ENCODE measurements at regions not wholly inside any gene's neighbourhood (a gene's known extent, or its start where the extent isn't known, plus 50 kb on each side); places are given as distances from the start of the nearest gene placed in this dataset.
"Not testable (repeated sequence)": the region's sequence is repeated elsewhere in the genome, so short reads cannot be mapped to it uniquely, and the experiment has no call there.

GRCh38 chr17:31609996-31610910 lies 218.8 kb downstream of the RAB11FIP4 start:
- DNase-seq, result no peak

- DNase-seq, result no peak
Observed at GRCh38 chr17:31609331-31609730, 217.9 kb downstream of the RAB11FIP4 start.

DNA sequence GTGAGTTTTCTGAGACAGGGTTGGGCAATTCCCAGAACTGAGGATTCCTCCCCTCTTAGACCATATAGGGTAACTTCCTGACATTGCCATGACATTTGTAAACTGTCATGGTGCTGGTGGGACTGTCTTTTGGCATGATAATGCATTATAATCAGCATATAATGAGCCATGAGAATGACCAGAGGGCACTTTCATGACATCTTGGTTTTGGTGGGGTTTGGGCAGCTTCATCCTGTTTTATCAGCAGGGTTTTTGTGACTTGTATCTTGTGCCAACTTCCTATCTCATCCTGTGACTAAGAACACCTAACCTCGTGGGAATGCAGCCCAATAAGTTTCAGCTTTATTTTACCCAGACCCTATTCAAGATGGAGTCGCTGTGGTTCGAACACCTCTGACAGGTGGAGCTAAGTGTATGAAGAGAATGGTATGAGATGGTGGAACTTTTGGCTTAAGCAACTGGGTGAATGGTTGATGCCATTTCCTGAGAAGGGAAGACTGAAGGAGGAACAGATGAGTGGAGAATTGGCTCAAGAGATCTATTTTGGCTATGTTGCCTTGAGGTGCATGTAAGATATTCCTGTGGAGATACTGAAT lies 217.3 kb downstream of the RAB11FIP4 start:
- DNase-seq, result no peak

DNA sequence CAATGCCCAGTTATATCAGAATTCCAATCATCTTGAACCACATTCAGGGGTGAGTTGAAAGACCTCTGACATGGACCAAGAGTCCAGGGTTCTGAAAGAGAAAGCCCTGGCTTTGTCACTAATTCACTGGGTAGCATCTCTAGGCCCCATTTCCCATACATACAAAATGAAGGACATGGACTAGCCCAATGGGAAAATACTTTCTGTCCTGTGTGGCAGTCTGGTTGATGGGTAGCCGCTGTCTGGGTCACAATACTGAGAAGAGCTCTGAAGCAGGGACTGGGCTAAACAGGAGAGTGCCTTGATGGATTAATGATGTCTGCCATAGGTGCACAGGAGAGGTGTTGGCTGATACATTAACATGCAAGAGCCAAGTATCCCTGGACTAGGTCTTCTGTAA lies 214.3 kb downstream of the RAB11FIP4 start:
- DNase-seq, result no peak

GRCh38 chr17:31604936-31605335 lies 213.5 kb downstream of the RAB11FIP4 start:
- DNase-seq, result no peak

GRCh38 chr17:31600144-31600543 lies 208.7 kb downstream of the RAB11FIP4 start:
- DNase-seq, result not testable (repeated sequence)

DNA sequence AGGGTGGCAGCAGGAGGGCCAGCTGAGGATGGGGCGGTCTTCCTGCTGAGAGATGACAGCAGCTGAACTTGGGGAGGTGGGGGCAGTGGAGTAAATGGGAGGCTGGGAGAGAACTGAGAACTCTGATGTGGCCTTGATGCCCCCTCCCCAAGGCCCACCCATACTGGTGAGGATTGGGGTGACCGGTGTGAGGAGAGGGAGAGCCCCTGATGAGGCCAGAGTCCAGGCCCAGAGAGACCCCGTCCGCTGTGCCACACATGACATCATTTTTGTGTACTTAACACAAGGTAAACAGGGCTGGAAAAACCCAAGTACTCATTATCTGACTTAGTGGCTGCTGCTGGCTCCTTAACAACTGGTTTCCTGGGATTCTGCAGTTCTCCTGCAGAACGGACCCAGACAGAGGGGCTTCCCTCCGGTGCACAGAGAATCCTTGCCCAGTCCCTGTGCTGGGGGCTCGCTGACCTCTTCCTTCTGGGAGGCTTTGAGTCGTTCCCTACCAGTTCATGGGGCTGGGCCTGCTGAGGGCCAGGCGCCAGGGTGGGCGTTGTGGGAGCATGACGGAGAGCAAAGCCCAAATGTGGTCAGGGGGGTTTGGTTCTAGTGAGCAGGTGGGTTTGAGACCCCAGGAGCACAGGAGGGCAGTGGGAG lies 207.6 kb downstream of the RAB11FIP4 start:
- no peak for DNase-seq

- DNase-seq, result no peak
Observed at GRCh38 chr17:31598399-31598782, 206.9 kb downstream of the RAB11FIP4 start.

DNA sequence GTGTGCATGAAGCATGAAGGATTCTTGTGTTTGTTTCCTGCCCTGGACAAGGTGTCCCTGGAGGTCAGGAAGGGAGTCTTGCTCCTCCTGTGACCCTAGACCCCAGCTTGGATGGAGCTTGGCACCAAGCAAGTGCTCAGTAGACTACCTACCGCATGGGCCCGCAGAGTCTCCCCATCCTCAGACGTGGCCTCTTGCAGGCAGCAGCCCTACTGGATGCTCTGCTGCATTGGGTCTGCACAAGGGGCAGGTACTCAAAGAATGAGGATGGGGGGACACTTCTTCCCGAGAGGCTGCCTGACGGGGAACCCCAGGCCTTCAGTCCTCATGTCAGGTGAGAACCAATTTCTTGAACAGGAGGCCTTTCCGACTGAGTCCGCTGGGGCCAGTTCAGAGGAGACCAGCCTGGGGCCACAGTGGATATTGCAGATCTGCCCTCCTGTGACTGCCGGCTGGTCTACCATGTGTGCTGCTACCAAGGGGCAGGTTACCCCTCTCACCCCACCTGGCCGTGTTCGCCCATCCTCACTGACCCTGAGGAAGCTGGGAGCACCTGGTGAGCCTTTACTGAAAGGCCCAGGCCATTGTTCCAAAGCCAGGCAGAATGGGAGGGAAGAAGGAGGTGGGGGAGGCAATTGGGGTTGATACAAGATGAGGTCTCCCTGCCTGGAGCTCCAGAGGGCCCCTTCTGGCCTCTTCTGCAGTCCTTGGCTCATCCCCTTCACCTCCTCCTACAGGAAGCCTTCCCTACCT lies 206.3 kb downstream of the RAB11FIP4 start:
- no peak for DNase-seq

DNA sequence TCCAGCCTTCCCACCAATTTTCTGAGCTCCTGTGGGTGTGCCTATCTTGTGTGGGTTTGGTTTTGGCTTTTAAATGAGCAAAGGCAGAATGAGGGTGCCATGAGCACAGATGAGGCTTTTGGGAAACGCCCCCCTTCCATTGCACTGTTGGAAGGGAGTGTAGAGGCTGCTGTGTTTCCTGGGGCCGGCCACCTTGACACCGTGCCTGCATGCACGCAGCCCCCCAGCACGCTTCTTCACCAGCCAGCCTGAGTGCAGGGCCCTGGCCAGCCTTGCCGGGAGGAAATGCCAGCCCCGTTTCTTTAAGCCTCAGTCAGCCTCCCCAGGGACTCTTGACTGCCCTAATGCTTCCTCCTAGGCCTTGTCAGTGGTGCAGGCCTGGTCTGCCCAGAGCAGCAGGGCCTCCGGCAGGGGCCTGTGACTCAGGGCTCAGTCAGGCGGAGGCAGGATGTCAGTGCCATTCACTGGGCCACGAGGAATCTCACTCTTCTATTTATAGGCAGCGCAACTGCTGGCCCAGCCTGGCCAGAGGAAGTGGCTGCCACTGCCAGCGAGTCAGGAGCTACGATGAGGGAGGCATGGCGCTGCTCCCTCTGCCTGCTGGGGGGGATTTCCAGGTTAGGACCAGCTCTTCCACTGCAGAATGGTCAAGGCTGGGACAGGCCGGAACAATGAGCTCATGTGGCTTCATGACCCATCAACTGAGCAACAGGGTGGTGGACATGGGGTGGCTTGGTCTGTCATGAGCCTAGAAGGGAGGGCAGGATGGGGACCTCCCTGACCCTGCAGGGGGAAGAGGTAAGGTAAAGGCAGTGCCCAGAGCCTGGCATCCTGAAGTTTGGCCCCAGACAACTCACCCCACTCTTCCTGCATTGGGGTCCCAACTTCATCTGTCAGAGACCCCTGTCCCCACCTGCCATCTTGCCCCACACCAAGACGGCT lies 205.2 kb downstream of the RAB11FIP4 start:
- DNase-seq, result no peak

DNA sequence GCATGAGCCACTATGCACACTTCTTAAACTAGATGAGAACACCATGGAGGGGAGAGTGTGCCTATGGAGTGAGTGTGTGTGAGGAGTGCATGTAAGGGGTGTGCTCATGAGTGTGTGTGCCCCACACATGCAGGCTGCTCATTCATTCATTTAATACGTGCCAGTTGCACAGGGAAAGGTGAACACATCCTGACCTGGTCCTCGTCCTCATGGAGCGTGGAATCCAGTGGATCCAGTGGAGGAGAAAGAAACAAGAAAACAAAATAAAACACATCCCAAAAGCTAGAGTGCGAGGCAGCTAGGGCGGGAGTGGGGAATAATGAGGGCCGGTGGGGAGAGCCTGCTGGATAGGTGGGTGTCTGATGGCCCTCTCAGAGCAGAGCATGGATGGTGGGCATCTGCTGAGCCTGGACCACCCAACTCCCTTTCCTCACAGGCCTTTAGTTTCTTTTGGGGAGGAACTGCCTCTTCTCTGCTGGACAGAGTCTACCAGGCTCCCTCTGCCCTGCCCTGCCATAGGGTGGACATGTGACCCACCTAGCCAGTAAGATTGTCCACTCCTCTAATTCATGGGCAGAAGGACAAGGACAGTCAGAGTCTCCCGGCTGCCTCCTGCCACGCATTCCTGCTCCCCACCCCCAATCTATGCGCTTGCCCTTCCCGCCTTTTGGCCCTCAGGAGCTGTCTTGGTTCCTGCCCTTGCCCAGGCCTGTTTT lies 204.3 kb downstream of the RAB11FIP4 start:
- no peak for DNase-seq

DNA sequence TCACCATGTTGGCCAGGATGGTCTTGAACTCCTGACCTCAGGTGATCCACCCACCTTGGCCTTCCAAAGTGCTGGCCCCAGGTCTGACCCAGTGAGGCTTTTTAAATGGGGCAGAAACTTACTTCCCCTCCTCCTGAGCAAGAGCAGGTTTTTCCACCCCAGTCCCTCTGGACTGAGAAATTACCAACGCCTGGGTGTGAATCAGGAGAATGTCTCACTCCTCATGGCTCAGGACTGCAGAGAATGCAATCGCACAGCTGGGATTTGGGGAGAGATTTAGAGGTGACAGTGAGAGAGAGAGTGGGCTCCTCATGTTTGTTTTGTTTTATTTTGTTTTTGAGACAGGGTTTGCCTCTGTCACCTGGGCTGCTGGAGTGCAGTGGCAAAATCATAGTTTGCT lies 203.6 kb downstream of the RAB11FIP4 start:
- DNase-seq, result no peak

GRCh38 chr17:31594416-31594815 lies 202.9 kb downstream of the RAB11FIP4 start:
- DNase-seq, result no peak

DNA sequence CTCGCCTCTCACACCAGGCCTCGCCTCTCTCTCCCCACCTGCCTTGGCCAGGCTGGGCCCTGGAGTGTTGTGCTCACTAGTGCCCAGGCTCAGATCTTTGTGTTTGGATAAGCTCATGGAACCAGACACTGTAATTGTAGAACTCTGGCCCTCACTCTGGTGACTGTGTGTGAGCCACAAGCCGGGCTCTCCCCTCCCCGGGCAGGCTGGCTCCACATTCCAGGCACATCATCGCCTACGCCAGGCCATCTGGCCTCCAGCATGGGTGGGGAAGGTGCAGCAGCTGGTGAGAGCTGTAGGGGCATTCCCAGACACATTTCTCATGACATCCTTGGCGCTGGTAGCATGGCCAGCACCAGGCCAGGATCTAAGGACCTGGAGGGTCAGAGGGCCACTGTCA lies 202.3 kb downstream of the RAB11FIP4 start:
- no peak for DNase-seq

DNA sequence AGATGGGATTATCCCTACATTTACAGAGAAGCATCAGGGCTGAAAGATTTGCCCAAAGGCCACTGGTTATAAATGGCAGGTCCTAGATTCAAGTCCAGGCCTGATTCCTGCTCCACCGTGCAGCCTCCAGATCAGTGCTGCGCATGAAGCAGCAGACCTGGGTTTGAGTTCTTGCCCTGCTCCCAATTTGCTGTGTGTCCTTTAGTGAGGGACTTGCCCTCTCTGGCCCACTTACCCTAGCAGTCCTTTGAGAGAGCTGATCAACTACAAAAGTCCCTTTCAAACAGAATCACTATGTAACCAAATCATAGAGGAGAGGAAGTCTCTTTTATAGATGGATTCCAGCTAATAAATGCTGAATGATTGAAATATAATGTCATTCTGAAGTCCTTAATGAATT lies 200.4 kb downstream of the RAB11FIP4 start:
- DNase-seq, result no peak

GRCh38 chr17:31588512-31588911 lies 197.0 kb downstream of the RAB11FIP4 start:
- no peak for DNase-seq

DNA sequence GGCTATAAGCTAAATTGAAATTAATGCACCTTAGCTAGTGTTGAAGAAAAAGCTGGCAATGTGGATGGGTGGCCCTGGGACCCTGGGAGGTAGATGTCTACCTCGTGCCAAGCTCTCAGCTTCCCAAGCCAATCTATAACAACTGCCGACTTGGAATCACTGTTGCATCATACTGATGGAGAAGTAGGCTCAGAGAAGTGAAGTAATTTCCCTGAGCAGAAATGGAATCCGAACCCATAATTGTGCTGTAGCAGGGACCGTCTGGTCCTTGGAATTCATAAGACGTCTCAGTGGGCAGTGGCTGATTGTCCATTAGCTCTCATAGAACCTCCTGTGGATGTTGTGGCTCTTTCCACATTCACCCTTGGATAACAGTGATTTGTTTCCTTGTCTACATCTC lies 196.6 kb downstream of the RAB11FIP4 start:
- DNase-seq, result no peak

All from NCI-H526 (cell line).